ENCODE measurements at regions not wholly inside any gene's neighbourhood (a gene's known extent, or its start where the extent isn't known, plus 50 kb on each side); places are given as distances from the start of the nearest gene placed in this dataset.

- Mint-ChIP-seq H3K27me3 (peaks cover 19% of the 10 kb centered on the region), H3K4me3 (no peak overlapping the region), H3K9me3 (no peaks in the 10 kb centered on the region), H3K36me3 (ENCODE audit: low read depth) (no peaks in the 10 kb centered on the region), H3K4me1 (ENCODE audit: low read depth) (no peaks in the 10 kb centered on the region), H3K27ac (no peak overlapping the region)
- no peak for DNase-seq
- ChIA-PET CTCF (no interaction called here), POLR2A (interaction anchor here (0.7 kb wide), 1 partner anchor 1455 kb away, joined by 3 read pairs; no protein-coding TSS in a partner anchor)
- no peak for TF ChIP-seq CTCF (IDR thresholded peaks at IDR 0.05)
- no peak for ATAC-seq
- intact Hi-C loops (cut with micrococcal nuclease) = loop anchor here (5.0 kb wide), 1 partner anchor 437 kb away; no protein-coding TSS in a partner anchor
Measured at GRCh38 chr12:59839514-59839913, 243.7 kb downstream of the SLC16A7 start.

GRCh38 chr12:59843260-59843843, 247.5 kb downstream of the SLC16A7 start:
- H3K9me3 Mint-ChIP-seq = no peaks in the 10 kb centered on the region
- DNase-seq (no peak), ATAC-seq (no peak)
- TF ChIP-seq CTCF (IDR thresholded peaks at IDR 0.05) = no peak
- CTCF ChIA-PET = interaction anchor here (3.3 kb wide), 1 partner anchor 8 kb away, joined by 18 read pairs; no protein-coding TSS in a partner anchor
- no peaks in the 10 kb centered on the region for H3K4me1 Mint-ChIP-seq (ENCODE audit: low read depth)
- no peaks in the 10 kb centered on the region for H3K36me3 Mint-ChIP-seq (ENCODE audit: low read depth)
- no peak overlapping the region for H3K27ac Mint-ChIP-seq
- H3K4me3 Mint-ChIP-seq = no peak overlapping the region
- H3K27me3 Mint-ChIP-seq = peaks cover 20% of the 10 kb centered on the region
- POLR2A ChIA-PET = no interaction called here
- intact Hi-C loops (cut with micrococcal nuclease) = no loop called here

GRCh38 chr12:59844750-59845149, 248.9 kb downstream of the SLC16A7 start:
- TF ChIP-seq CTCF (IDR thresholded peaks at IDR 0.05) = no peak
- no peak overlapping the region for H3K4me3 Mint-ChIP-seq
- H3K36me3 Mint-ChIP-seq (ENCODE audit: low read depth) = no peaks in the 10 kb centered on the region
- ATAC-seq (no peak), DNase-seq (no peak)
- no peaks in the 10 kb centered on the region for H3K9me3 Mint-ChIP-seq
- H3K4me1 Mint-ChIP-seq (ENCODE audit: low read depth) = no peaks in the 10 kb centered on the region
- intact Hi-C loops (cut with micrococcal nuclease) = no loop called here
- H3K27me3 Mint-ChIP-seq = peaks cover 16% of the 10 kb centered on the region
- no peak overlapping the region for H3K27ac Mint-ChIP-seq
- CTCF ChIA-PET = interaction anchor here (1.5 to 3.3 kb wide), 2 partner anchors 9 to 442 kb away, joined by 3 to 18 read pairs; no protein-coding TSS in a partner anchor
- POLR2A ChIA-PET = no interaction called here

GRCh38 chr12:59845293-59845692, 249.5 kb downstream of the SLC16A7 start:
- Mint-ChIP-seq H3K36me3 (ENCODE audit: low read depth) (no peaks in the 10 kb centered on the region), H3K27ac (no peak overlapping the region), H3K9me3 (no peaks in the 10 kb centered on the region), H3K4me1 (ENCODE audit: low read depth) (no peaks in the 10 kb centered on the region), H3K4me3 (no peak overlapping the region), H3K27me3 (peaks cover 16% of the 10 kb centered on the region)
- no peak for ATAC-seq
- intact Hi-C loops (cut with micrococcal nuclease) = no loop called here
- POLR2A ChIA-PET = no interaction called here
- DNase-seq = no peak
- CTCF ChIA-PET = interaction anchor here (1.5 to 3.3 kb wide), 2 partner anchors 10 to 443 kb away, joined by 3 to 18 read pairs; no protein-coding TSS in a partner anchor
- TF ChIP-seq CTCF (IDR thresholded peaks at IDR 0.05) = no peak

GRCh38 chr12:59847127-59847526, 251.3 kb downstream of the SLC16A7 start:
- peaks cover 10% of the 10 kb centered on the region for H3K27me3 Mint-ChIP-seq
- H3K36me3 Mint-ChIP-seq (ENCODE audit: low read depth) = no peaks in the 10 kb centered on the region
- no peak for ATAC-seq
- TF ChIP-seq CTCF (IDR thresholded peaks at IDR 0.05) = no peak
- H3K9me3 Mint-ChIP-seq = no peaks in the 10 kb centered on the region
- ChIA-PET POLR2A (no interaction called here), CTCF (interaction anchor here (2.7 kb wide), 1 partner anchor 12 kb away, joined by 7 read pairs; no protein-coding TSS in a partner anchor)
- no peak overlapping the region for H3K4me3 Mint-ChIP-seq
- H3K27ac Mint-ChIP-seq = no peak overlapping the region
- DNase-seq = no peak
- no peaks in the 10 kb centered on the region for H3K4me1 Mint-ChIP-seq (ENCODE audit: low read depth)
- intact Hi-C loops (cut with micrococcal nuclease) = no loop called here
